GM23338 (cell line): ENCODE measurements at regions not wholly inside any gene's neighbourhood (a gene's known extent, or its start where the extent isn't known, plus 50 kb on each side); places are given as distances from the start of the nearest gene placed in this dataset.

ENCODE experiments used
- CREB1 ChIP-seq: fragments of 250-450 bp; sonication (Bioruptor Pico); IDR thresholded peaks from 2 replicates; pipeline ENCODE4 v1.5.0; 2020; ENCODE audit warnings: low read depth, mild to moderate bottlenecking, moderate library complexity
- CTCF ChIP-seq, 2 experiments: fragments of 200-600 bp in 1 of 2; sonication (generic) in 1 of 2; conservative IDR thresholded peaks; 2 replicates each; pipeline versions ENCODE4 v1.5.1 to v1.6.1; 2016 to 2017; ENCODE audit warnings: antibody characterized with exemption in 2 of 2, low read depth in 2 of 2, mild to moderate bottlenecking in 2 of 2, moderate library complexity in 1 of 2
- EZH2 ChIP-seq: fragments of 200-600 bp; sonication (generic); IDR thresholded peaks from one replicate; pipeline ENCODE4 v1.8.0; 2017; ENCODE audit warnings: antibody characterized with exemption, mild to moderate bottlenecking, low read depth; ENCODE audit not compliant: unreplicated experiment
- EZH2phosphoT487 ChIP-seq: fragments of 200-600 bp; sonication (generic); IDR thresholded peaks from one replicate; pipeline ENCODE4 v1.8.1; 2018; ENCODE audit warnings: antibody characterized with exemption; ENCODE audit not compliant: unreplicated experiment
- NANOG ChIP-seq: IDR thresholded peaks from 2 replicates; pipeline ENCODE4 v1.6.1; 2016; ENCODE audit warnings: antibody characterized with exemption, borderline replicate concordance
- POLR2AphosphoS5 ChIP-seq: IDR thresholded peaks from 2 replicates; pipeline ENCODE4 v1.6.1; 2016; ENCODE audit warnings: antibody characterized with exemption, low read depth
- REST ChIP-seq: IDR thresholded peaks from one replicate; pipeline ENCODE4 v1.6.1; 2018; ENCODE audit warnings: antibody characterized with exemption; ENCODE audit not compliant: unreplicated experiment
- ZNF114 ChIP-seq: fragments of 250-450 bp; sonication (Bioruptor Pico); IDR thresholded peaks from 2 replicates; pipeline ENCODE4 v1.5.0; 2020; ENCODE audit warnings: mild to moderate bottlenecking, moderate library complexity

- TF ChIP-seq CTCF (conservative IDR thresholded peaks at IDR 0.05; ENCODE audit: low read depth in 2 of 2), result no peak
- no peak for TF ChIP-seq EZH2
- TF ChIP-seq POLR2AphosphoS5, result no peak
- no peak for TF ChIP-seq EZH2phosphoT487
- no peak for TF ChIP-seq REST
- no peak for TF ChIP-seq ZNF114 (CRISPR knock-in tag)
- no peak for TF ChIP-seq CREB1 (CRISPR knock-in tag)
- TF ChIP-seq NANOG, result no peak
These were observed 396.2 kb downstream of the PLPP3 start for GRCh38 chr1:56183151-56183550.
